GM19351 (cell line): ENCODE measurements at regions not wholly inside any gene's neighbourhood (a gene's known extent, or its start where the extent isn't known, plus 50 kb on each side); places are given as distances from the start of the nearest gene placed in this dataset.
"Not testable (repeated sequence)": the region's sequence is repeated elsewhere in the genome, so short reads cannot be mapped to it uniquely, and the experiment has no call there.

Source experiments
- ATAC-seq: cut with Tn5 transposase; IDR thresholded peaks from one replicate; pipeline ENCODE4 v1.9.1; 2021; ENCODE audit warnings: mild to moderate bottlenecking, moderate library complexity; ENCODE audit not compliant: unreplicated experiment

DNA sequence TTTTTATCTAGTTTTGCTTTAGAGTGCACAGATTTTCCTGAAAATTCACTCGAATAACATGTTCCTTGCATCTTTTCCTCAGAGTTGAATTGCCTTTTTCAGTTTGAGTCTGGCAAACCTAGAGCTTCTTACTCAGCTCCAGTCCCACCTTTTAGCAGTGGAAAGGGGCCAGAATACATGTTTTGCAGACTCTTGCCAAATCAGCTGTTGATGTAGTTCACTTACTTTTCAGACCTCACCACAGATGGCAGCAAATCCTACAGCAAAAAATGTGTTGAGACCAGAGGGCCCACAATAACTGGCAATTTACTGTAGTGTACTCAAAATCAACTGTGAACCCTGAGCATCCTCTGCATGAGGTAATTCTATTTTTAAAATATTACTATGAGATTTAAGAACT, 545.2 kb upstream of the ACO1 start:
- ATAC-seq: no peak

GRCh38 chr9:31840702-31841101, 543.7 kb upstream of the ACO1 start:
- no peak for ATAC-seq

DNA sequence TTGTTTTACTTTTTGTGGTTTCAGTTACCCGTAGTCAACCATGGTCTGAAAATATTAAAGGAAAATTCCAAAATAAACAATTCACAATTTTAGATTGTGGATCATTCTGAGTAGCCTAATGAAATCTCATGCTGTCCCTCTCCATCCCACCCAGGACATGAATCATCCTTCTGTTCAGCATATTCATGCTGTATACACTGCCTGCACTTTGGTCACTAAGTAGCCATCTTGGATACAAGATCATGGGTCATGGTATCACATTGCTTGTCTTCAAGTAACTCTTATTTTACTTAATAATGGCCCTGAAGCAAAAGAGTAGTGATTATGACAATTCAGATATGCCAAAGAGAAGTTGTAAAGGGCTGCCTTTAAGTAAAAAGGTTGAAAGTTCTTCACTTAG, 536.5 kb upstream of the ACO1 start:
- ATAC-seq: no peak

DNA sequence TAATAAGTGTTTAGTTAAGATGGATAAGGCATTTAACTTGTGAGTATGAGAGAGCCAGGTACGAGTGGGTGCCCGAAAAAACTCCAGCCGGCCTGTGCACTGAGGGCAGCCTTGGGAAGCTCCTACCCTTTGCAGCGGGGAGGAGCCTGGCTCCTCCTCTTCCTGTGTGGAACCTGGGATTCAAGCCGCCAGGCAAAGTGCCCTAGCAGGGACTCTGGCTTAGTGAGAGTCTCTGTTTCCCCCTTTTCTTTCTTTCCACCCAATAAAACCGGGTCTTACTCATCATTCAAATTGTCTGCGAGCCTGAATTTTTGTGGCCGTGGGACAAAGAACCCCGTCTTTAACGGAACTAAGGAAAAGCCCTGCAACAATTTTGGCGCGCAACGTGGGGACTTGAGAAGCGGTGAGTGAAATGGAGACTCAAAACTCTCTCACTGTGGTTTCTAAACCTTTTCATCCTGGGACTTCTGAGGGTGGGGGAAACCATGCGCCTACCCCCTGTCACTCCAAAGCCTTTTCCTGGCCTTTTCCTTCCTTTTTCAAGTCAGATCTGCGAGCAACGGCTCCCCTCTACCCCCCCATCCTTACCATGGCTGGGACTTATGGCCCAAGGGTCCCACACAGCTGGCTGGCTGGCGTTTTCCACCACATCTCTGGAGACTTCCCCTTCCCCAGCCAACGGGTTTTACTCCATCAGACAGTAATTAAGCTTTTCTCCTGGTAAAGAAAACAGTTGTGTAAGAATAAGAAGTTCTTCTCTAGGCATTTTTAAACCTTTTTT, 535.7 kb upstream of the ACO1 start:
- no peak for ATAC-seq

DNA sequence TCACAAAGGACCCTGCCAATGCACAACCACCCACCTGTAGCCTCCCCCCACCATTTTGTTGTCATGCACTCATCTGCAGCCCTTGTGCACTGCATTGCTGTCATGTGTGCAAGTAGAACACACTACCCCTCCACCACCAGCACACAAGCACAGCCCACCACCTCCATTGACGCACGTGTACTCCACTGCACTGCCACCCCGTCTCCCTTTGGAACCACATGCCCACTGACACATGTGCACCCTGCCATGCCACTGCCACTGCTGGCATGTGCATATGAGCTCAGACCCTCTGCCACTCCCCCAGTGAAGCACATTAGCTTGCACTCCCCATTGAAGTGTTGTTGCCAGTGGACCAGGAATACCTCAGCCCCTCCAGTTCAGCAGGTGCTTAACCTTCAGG, 530.3 kb upstream of the ACO1 start:
- no peak for ATAC-seq

- no peak for ATAC-seq
Observed at GRCh38 chr9:31868830-31869229, 515.6 kb upstream of the ACO1 start.

- no peak for ATAC-seq
Observed at GRCh38 chr9:31870276-31870675, 514.2 kb upstream of the ACO1 start.

GRCh38 chr9:31873722-31874121, 510.7 kb upstream of the ACO1 start:
- no peak for ATAC-seq

DNA sequence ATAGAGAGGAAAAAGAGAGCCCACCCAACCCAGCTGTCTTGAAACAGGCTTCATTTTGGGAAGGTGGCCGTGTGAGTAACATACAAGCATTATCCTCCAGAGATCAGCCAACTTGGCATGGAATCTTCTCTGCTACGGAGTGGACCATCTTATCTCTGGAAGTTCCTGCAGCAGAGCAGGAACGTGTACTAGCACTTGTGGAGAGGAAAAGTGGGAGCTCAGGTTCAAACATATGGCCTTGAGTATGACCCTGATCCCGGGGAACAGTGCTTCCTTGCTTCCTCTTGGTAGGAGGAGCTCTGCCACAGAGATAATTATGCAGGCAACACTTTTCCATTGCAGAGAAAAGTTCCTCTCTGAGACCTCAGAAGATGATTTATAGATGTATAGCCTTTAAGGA, 490.4 kb upstream of the ACO1 start:
- no peak for ATAC-seq

DNA sequence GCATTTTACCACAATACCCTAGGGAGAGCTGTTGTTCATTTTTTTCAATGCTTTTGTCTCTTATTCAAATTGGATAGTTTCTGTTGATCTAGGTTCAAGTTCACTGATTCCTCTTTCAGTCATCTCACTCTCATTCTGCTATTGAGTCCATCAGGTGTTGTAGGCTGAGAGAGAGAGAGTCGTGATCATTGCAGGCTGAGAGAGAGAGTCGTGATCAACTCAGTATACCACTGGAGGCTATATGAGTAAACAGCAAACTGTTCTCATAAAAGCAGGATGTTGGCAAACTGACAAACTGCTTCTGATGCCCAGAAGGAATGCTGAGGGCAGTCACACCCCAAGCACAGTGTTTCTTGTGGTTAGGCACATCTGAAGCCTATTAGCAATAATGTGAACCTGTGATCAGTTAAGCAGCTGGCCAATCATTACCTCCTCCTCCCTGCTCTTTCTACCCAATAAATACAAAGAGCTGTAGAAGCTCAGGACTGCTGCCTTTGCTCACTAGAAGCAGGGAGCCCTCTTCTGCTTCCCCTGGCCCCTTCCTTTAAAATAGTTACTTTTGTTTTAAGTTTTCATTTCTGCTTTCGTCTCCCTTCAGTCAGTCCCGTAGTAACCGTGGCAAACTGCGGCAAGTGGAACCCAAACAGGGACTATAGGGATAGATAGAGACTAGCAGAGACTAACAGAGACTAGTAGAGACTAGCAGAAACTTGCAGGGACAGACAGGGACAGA, 476.1 kb upstream of the ACO1 start:
- ATAC-seq: peak; percentile 88

- peak; percentile 48 for ATAC-seq
Observed at GRCh38 chr9:31908891-31909480, 475.5 kb upstream of the ACO1 start.

DNA sequence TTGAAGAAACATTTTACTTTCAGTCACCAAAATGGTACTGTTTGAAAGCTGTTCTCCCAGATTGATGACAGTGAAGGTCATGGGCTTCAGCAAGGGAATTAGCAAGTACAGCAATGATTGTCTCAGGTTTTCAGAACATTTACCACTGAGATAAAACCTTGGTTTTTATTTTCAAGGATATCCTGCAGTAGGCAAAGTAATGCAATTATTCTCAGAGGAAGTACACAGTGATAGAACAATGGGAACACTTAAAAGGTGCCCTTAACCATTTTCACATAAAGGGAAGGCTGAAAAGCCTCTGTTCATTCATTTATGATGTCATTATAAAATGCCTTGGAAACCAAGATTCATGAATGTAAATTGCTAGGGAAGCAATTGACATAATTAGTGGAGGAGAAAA, 471.8 kb upstream of the ACO1 start:
- ATAC-seq: no peak

DNA sequence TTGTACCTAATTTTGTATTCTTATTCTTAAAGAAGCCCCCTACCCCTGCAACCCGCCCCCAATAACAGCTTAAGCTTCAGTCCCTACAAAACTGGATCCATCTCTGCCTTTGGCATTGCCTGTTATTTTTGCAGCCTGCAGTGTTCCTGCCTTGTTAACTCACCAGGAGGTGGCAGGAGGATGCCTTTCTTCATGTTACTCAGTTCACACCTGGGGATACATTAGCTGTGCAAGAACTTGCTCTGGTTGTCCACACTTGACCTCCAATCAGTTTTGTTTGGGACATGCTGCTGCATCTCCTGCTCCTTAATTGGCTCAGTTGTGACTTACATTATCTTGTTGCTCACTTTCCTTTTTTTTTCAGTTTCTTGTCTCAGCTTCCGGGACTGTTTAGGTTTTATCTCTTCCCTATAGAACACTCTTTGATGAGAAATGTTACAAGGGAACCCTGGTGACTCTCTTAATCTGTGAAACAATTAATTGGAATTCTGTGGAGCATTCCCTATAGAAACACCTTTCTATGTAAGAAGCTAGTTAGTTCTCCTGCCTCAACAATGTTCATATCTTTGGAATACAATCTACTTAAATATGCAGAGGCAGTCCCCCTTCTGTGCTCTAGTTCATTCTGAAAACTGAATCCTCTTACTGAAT, 467.7 kb upstream of the ACO1 start:
- no peak for ATAC-seq

- ATAC-seq: not testable (repeated sequence)
Observed at GRCh38 chr9:31937737-31938136, 446.7 kb upstream of the ACO1 start.

GRCh38 chr9:31950756-31951155, 433.7 kb upstream of the ACO1 start:
- ATAC-seq: no peak

GRCh38 chr9:31958572-31958971, 425.9 kb upstream of the ACO1 start:
- no peak for ATAC-seq

DNA sequence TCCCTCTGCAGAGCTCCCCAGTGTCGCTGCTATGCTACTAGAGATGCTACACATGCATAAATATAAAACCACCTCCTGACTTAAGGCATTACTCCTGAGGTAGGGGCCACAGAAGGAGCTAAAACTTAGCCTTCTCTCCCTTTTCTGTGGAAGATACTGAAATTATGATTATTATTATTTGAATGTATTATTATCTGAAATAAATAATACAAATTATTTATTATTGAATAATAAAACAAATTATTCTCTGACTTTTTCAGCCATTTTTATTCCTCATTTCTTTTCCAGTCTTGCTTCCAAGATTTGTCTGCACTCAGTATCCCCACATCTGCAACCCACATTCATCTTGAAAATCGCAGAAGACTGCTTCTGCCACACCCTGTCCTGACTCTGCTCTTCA, 414.9 kb upstream of the ACO1 start:
- no peak for ATAC-seq

DNA sequence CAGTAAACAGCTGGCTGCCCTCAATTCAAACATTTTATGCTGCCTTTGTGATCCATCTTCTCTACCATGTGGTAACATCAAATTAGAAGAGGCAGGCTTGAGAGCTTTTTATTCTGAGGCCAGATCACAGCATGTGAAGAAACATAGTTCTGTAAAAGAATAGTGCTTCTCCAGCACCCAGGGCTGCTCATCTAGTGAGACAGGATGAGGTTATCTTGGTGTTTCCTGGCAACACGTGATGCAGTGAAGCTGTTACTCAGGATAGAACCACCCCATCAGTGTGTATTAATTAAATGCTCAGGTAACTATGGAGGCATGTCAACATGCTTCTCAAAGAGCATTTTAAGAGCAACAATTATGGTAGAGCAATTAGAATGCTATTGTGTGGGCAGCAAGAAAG, 400.5 kb upstream of the ACO1 start:
- no peak for ATAC-seq

GRCh38 chr9:31996331-31996730, 388.1 kb upstream of the ACO1 start:
- no peak for ATAC-seq

GRCh38 chr9:32004431-32005076, 379.9 kb upstream of the ACO1 start:
- ATAC-seq: no peak

DNA sequence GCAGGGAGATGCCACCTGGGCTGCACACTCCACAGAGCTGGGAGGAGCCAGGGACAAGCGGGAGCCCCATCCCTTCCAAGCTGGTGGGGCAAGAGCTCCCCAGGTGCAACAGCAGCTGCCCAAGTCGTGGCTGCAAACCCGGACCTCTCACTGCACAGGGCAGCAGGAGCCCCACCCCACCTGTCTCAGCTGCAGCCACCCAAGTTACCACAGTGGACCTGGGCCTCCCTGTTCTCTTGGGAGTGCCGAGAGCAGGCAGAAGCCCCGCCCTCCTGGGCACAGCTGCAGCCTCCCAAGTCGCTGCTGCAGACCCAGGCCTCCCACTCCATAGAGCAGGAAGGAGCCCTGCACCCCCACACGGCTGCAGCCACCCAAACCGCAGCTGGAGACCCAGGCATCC, 374.1 kb upstream of the ACO1 start:
- ATAC-seq: no peak
